ENCODE measurements at regions not wholly inside any gene's neighbourhood (a gene's known extent, or its start where the extent isn't known, plus 50 kb on each side); places are given as distances from the start of the nearest gene placed in this dataset.

DNA sequence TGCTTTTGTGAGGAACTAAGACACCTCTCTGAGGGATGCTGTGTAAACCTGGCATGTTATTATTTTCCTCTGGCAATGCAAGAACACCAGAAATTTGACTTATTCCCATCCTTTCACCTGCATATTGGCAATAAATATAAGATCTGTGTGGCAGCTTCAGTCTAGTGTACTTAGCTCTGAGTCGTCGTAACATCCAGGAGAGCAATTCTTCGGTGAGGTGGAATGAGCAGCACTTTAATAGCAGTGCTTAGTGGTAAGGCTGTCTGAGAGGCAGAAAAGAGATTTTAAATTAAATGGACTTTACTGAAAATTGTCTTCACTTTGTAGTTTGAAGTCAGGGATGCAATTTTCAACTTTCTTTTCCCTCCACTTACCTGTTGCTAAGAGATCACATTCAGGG, 344.9 kb downstream of the PCDH7 start:
- TF ChIP-seq CTCF (IDR thresholded peaks at IDR 0.05; ENCODE audit: low read length) (no peak), EZH2 (IDR thresholded peaks at IDR 0.05; ENCODE audit: borderline replicate concordance, low read length) (no peak)

Measured in OCI-LY1 (cell line).